ENCODE measurements at regions not wholly inside any gene's neighbourhood (a gene's known extent, or its start where the extent isn't known, plus 50 kb on each side); places are given as distances from the start of the nearest gene placed in this dataset.
A peak's percentile ranks its signal among the peaks of the same experiment; 100 is the strongest.
"Not testable (repeated sequence)": the region's sequence is repeated elsewhere in the genome, so short reads cannot be mapped to it uniquely, and the experiment has no call there.

- H3K27me3 ChIP-seq (ENCODE audit: control insufficient read depth, insufficient read depth, low read length): no peaks in the 10 kb centered on the region
- no peaks in the 10 kb centered on the region for H3K36me3 ChIP-seq (ENCODE audit: control insufficient read depth, insufficient read depth, low read length)
- H3K4me1 ChIP-seq (ENCODE audit: control insufficient read depth, insufficient read depth, low read length): peaks cover 13% of the 10 kb centered on the region
- H3K9ac ChIP-seq (ENCODE audit: low read depth, low read length): no peak overlapping the region
- H3K4me3 ChIP-seq (ENCODE audit: low read depth, low read length): no peak overlapping the region
- no peaks in the 10 kb centered on the region for H3K9me3 ChIP-seq (ENCODE audit: control insufficient read depth, insufficient read depth, low read length)
These were observed 82.2 kb downstream of the BUD13 start for GRCh38 chr11:116690611-116691010.

DNA sequence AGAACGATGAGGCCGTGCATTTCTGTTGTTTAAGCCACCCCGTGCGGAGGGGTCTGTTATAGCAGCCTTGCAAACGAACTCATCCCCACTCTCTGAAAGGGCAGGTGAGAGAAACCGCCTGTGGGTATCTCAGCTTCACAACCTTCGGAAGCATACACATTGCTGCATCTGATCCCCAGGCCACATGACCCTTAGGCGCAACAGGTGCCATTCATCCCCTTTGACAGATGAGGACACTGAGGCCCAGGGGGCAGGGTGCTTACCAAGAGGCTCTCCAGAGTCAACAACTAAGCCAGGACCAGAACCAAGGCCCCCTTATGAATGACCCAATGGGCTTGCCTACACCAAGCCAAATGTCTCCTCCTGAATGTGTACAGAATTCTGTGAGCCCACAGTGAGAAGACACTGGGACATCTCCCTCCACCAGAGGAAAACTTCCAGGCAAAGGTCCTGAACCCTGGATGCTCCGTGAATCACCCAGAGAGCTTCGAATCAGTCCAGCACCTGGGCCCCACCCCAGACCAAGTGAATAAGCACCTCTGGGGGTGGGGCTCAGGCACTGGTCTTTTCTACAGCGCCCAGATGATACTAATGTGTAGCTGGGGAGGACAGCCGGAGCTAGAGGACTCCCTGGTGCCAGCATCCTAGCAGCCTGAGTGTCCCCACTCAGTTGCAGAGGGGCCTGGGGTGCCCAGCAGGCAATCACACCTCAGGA, 83.2 kb downstream of the BUD13 start:
- no peaks in the 10 kb centered on the region for H3K9me3 ChIP-seq (ENCODE audit: control insufficient read depth, insufficient read depth, low read length)
- no peaks in the 10 kb centered on the region for H3K36me3 ChIP-seq (ENCODE audit: control insufficient read depth, insufficient read depth, low read length)
- H3K4me3 ChIP-seq (ENCODE audit: low read depth, low read length): no peak overlapping the region
- H3K4me1 ChIP-seq (ENCODE audit: control insufficient read depth, insufficient read depth, low read length): peaks cover 13% of the 10 kb centered on the region
- H3K27me3 ChIP-seq (ENCODE audit: control insufficient read depth, insufficient read depth, low read length): no peaks in the 10 kb centered on the region
- no peak overlapping the region for H3K9ac ChIP-seq (ENCODE audit: low read depth, low read length)

DNA sequence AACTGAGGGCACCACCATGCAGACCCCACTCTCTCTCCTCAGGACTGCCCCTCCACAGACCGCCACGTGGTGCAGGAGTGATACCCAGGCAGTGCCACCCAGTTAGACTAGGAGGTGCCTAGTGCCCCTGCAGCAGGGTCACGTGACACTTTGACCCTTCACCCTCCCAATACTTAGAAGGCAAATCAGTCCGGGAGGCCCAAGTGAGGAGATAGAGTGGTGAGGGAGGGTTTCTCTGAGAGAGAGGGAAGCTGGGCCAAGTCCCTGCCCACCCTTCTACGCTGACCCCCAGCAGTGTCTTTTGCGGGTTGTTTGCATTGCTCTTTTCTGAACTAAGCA, 84.6 kb downstream of the BUD13 start:
- no peaks in the 10 kb centered on the region for H3K36me3 ChIP-seq (ENCODE audit: control insufficient read depth, insufficient read depth, low read length)
- H3K4me3 ChIP-seq (ENCODE audit: low read depth, low read length): no peak overlapping the region
- H3K9ac ChIP-seq (ENCODE audit: low read depth, low read length): peak overlapping the region; percentile 32
- no peaks in the 10 kb centered on the region for H3K9me3 ChIP-seq (ENCODE audit: control insufficient read depth, insufficient read depth, low read length)
- no peaks in the 10 kb centered on the region for H3K27me3 ChIP-seq (ENCODE audit: control insufficient read depth, insufficient read depth, low read length)
- peaks cover 13% of the 10 kb centered on the region for H3K4me1 ChIP-seq (ENCODE audit: control insufficient read depth, insufficient read depth, low read length)

DNA sequence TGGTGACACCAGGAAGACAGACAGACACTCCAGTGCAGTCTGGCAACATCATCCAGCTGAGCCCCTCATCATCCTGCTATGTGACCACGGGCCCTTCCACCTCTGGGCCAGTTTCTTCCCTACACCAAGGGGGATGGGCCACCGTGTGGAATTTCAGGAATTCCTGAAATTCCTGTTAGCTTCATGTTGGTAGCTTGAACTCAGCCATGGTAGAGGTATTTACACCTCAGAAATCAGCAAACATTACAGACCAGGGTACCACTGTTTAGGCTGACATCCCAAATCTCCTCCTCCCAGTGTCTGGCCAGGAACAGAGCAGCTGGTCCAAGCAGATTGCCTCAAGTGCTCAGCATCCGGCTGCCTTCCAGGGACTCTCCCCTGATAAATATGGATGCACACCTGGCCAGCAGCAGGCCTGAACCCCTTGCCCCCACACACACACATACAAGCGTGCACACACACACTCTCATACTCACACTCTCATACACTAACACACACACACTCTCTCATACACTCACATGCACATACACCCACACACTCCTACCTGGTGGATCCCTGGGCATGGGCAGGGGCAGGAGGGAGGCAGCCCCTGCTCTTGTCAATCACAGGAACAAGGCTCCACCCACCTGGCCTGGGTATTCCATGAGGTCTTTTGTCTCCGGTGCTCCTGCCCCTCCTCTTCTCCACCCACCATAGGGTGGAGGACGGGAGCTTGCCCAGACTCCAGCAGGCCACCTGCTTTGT, 85.2 kb downstream of the BUD13 start:
- peak overlapping the region; percentile 24 for H3K4me3 ChIP-seq (ENCODE audit: low read depth, low read length)

DNA sequence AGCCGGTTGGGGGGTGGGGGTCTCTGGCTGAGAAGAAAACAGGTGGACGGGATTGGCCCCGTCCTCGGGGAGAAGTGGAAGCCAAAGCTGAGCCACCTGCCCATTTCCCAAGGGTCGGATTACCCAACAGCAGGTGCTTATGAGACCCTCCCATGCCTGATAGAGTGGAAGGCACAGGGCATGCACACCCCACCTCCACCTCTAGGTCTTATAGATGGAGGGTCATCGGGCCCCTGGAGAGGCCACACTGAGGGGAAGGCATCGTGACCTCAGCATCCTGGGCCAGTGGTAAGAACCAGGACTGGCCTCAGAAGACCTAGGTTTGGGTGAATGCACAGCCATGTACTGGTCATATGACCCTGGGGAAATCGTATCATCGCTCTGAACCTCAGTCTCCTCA, 85.9 kb downstream of the BUD13 start:
- H3K9ac ChIP-seq (ENCODE audit: low read depth, low read length): no peak overlapping the region
- H3K36me3 ChIP-seq (ENCODE audit: control insufficient read depth, insufficient read depth, low read length): no peaks in the 10 kb centered on the region
- no peak overlapping the region for H3K4me3 ChIP-seq (ENCODE audit: low read depth, low read length)
- no peaks in the 10 kb centered on the region for H3K27me3 ChIP-seq (ENCODE audit: control insufficient read depth, insufficient read depth, low read length)
- peaks cover 13% of the 10 kb centered on the region for H3K4me1 ChIP-seq (ENCODE audit: control insufficient read depth, insufficient read depth, low read length)
- H3K9me3 ChIP-seq (ENCODE audit: control insufficient read depth, insufficient read depth, low read length): no peaks in the 10 kb centered on the region

More for the DNA sequence above, 85.2 kb downstream of the BUD13 start:
- Histone ChIP-seq H3K9me3 (ENCODE audit: control insufficient read depth, insufficient read depth, low read length) (no peaks in the 10 kb centered on the region), H3K36me3 (ENCODE audit: control insufficient read depth, insufficient read depth, low read length) (no peaks in the 10 kb centered on the region), H3K9ac (ENCODE audit: low read depth, low read length) (peak overlapping the region; percentile 32), H3K27me3 (ENCODE audit: control insufficient read depth, insufficient read depth, low read length) (no peaks in the 10 kb centered on the region), H3K4me1 (ENCODE audit: control insufficient read depth, insufficient read depth, low read length) (peaks cover 13% of the 10 kb centered on the region)

GRCh38 chr11:116683982-116684381, 88.8 kb downstream of the BUD13 start:
- H3K4me1 ChIP-seq (ENCODE audit: control insufficient read depth, insufficient read depth, low read length): peaks cover 13% of the 10 kb centered on the region
- H3K36me3 ChIP-seq (ENCODE audit: control insufficient read depth, insufficient read depth, low read length): no peaks in the 10 kb centered on the region
- no peaks in the 10 kb centered on the region for H3K27me3 ChIP-seq (ENCODE audit: control insufficient read depth, insufficient read depth, low read length)
- no peaks in the 10 kb centered on the region for H3K9me3 ChIP-seq (ENCODE audit: control insufficient read depth, insufficient read depth, low read length)
- H3K9ac ChIP-seq (ENCODE audit: low read depth, low read length): no peak overlapping the region
- H3K4me3 ChIP-seq (ENCODE audit: low read depth, low read length): no peak overlapping the region

GRCh38 chr11:116680349-116681125, 92.2 kb downstream of the BUD13 start:
- H3K27me3 ChIP-seq (ENCODE audit: control insufficient read depth, insufficient read depth, low read length): no peaks in the 10 kb centered on the region
- H3K9me3 ChIP-seq (ENCODE audit: control insufficient read depth, insufficient read depth, low read length): no peaks in the 10 kb centered on the region
- H3K4me1 ChIP-seq (ENCODE audit: control insufficient read depth, insufficient read depth, low read length): no peaks in the 10 kb centered on the region
- no peak overlapping the region for H3K4me3 ChIP-seq (ENCODE audit: low read depth, low read length)
- H3K9ac ChIP-seq (ENCODE audit: low read depth, low read length): no peak overlapping the region
- H3K36me3 ChIP-seq (ENCODE audit: control insufficient read depth, insufficient read depth, low read length): no peaks in the 10 kb centered on the region

- H3K9me3 ChIP-seq (ENCODE audit: control insufficient read depth, insufficient read depth, low read length): no peaks in the 10 kb centered on the region
- no peaks in the 10 kb centered on the region for H3K36me3 ChIP-seq (ENCODE audit: control insufficient read depth, insufficient read depth, low read length)
- H3K4me3 ChIP-seq (ENCODE audit: low read depth, low read length): no peak overlapping the region
- no peaks in the 10 kb centered on the region for H3K27me3 ChIP-seq (ENCODE audit: control insufficient read depth, insufficient read depth, low read length)
- no peak overlapping the region for H3K9ac ChIP-seq (ENCODE audit: low read depth, low read length)
- H3K4me1 ChIP-seq (ENCODE audit: control insufficient read depth, insufficient read depth, low read length): no peaks in the 10 kb centered on the region
These were observed 93.9 kb downstream of the BUD13 start for GRCh38 chr11:116678887-116679286.

DNA sequence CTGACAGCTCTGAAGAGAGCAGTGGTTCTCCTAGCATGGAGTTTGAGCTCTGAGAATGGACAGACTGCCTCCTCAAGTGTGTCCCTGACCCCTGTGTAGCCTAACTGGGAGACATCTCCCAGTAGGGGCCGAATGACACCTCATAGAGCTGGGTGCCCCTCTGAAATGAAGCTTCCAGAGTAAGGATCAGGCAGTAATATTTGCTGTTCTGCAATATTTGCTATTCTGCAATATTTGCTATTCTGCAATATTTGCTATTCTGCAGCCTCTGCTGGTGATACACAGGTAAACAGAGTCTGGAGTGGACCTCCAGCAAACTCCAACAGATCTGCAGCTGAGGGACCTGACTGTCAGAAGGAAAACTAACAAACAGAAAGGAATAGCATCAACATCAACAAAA, 105.5 kb downstream of the BUD13 start:
- H3K27me3 ChIP-seq (ENCODE audit: control insufficient read depth, insufficient read depth, low read length); H3K9ac ChIP-seq (ENCODE audit: low read depth, low read length); H3K9me3 ChIP-seq (ENCODE audit: control insufficient read depth, insufficient read depth, low read length); H3K4me1 ChIP-seq (ENCODE audit: control insufficient read depth, insufficient read depth, low read length); H3K36me3 ChIP-seq (ENCODE audit: control insufficient read depth, insufficient read depth, low read length); H3K4me3 ChIP-seq (ENCODE audit: low read depth, low read length): not testable (repeated sequence)

- H3K9me3 ChIP-seq (ENCODE audit: control insufficient read depth, insufficient read depth, low read length); H3K27me3 ChIP-seq (ENCODE audit: control insufficient read depth, insufficient read depth, low read length); H3K9ac ChIP-seq (ENCODE audit: low read depth, low read length); H3K4me3 ChIP-seq (ENCODE audit: low read depth, low read length); H3K36me3 ChIP-seq (ENCODE audit: control insufficient read depth, insufficient read depth, low read length); H3K4me1 ChIP-seq (ENCODE audit: control insufficient read depth, insufficient read depth, low read length): not testable (repeated sequence)
These were observed 106.0 kb downstream of the BUD13 start for GRCh38 chr11:116666673-116667249.

- Histone ChIP-seq H3K36me3 (ENCODE audit: control insufficient read depth, insufficient read depth, low read length) (no peaks in the 10 kb centered on the region), H3K4me3 (ENCODE audit: low read depth, low read length) (no peak overlapping the region), H3K27me3 (ENCODE audit: control insufficient read depth, insufficient read depth, low read length) (no peaks in the 10 kb centered on the region), H3K4me1 (ENCODE audit: control insufficient read depth, insufficient read depth, low read length) (no peaks in the 10 kb centered on the region), H3K9me3 (ENCODE audit: control insufficient read depth, insufficient read depth, low read length) (no peaks in the 10 kb centered on the region), H3K9ac (ENCODE audit: low read depth, low read length) (no peak overlapping the region)
These were observed 107.3 kb downstream of the BUD13 start for GRCh38 chr11:116665523-116665922.
